HG03097 (cell line): ENCODE measurements at regions not wholly inside any gene's neighbourhood (a gene's known extent, or its start where the extent isn't known, plus 50 kb on each side); places are given as distances from the start of the nearest gene placed in this dataset.

Experiments used
- ATAC-seq: cut with Tn5 transposase; IDR thresholded peaks from one replicate; pipeline ENCODE4 v1.9.1; 2021; ENCODE audit not compliant: unreplicated experiment, low FRiP score

GRCh38 chr18:30929718-30930117 is 112.8 kb downstream of the DSC3 start:
- ATAC-seq, result no peak

- no peak for ATAC-seq
These were observed 113.5 kb downstream of the DSC3 start for GRCh38 chr18:30929065-30929464.

GRCh38 chr18:30927517-30928075 is 114.9 kb downstream of the DSC3 start:
- ATAC-seq, result no peak

- ATAC-seq, result no peak
These were observed 115.5 kb downstream of the DSC3 start for GRCh38 chr18:30927042-30927441.

GRCh38 chr18:30925795-30926194 is 116.7 kb downstream of the DSC3 start:
- ATAC-seq, result no peak

GRCh38 chr18:30920757-30921156 is 121.8 kb downstream of the DSC3 start:
- ATAC-seq, result no peak

GRCh38 chr18:30920351-30920750 is 122.2 kb downstream of the DSC3 start:
- no peak for ATAC-seq

GRCh38 chr18:30917651-30918050 is 124.9 kb downstream of the DSC3 start:
- no peak for ATAC-seq

- no peak for ATAC-seq
These were observed 127.1 kb downstream of the DSC3 start for GRCh38 chr18:30915336-30915988.

GRCh38 chr18:30908381-30908780 is 134.2 kb downstream of the DSC3 start:
- no peak for ATAC-seq

- ATAC-seq, result no peak
These were observed 139.0 kb downstream of the DSC3 start for GRCh38 chr18:30903566-30903965.

GRCh38 chr18:30889519-30890301 is 152.8 kb downstream of the DSC3 start:
- ATAC-seq, result no peak

GRCh38 chr18:30888344-30888743 is 154.2 kb downstream of the DSC3 start:
- ATAC-seq, result no peak

GRCh38 chr18:30886998-30887397 is 155.5 kb downstream of the DSC3 start:
- ATAC-seq, result no peak

- no peak for ATAC-seq
These were observed 172.1 kb downstream of the DSC3 start for GRCh38 chr18:30870466-30870865.

- no peak for ATAC-seq
These were observed 179.6 kb downstream of the DSC3 start for GRCh38 chr18:30862900-30863299.

GRCh38 chr18:30860741-30861140 is 181.8 kb downstream of the DSC3 start:
- no peak for ATAC-seq

GRCh38 chr18:30859036-30859435 is 183.5 kb downstream of the DSC3 start:
- no peak for ATAC-seq

- ATAC-seq, result no peak
These were observed 184.0 kb downstream of the DSC3 start for GRCh38 chr18:30858560-30858959.

- no peak for ATAC-seq
These were observed 186.8 kb downstream of the DSC3 start for GRCh38 chr18:30855762-30856161.

GRCh38 chr18:30852980-30853379 is 189.6 kb downstream of the DSC3 start:
- no peak for ATAC-seq

- ATAC-seq, result no peak
These were observed 190.0 kb downstream of the DSC3 start for GRCh38 chr18:30852541-30852940.
